GOT3 (cell line): ENCODE measurements at regions not wholly inside any gene's neighbourhood (a gene's known extent, or its start where the extent isn't known, plus 50 kb on each side); places are given as distances from the start of the nearest gene placed in this dataset.

Experiments
- DNase-seq: peaks from one replicate; lab custom pipeline; 2025; ENCODE audit warnings: mixed read lengths; lab: John Stamatoyannopoulos, UW

DNA sequence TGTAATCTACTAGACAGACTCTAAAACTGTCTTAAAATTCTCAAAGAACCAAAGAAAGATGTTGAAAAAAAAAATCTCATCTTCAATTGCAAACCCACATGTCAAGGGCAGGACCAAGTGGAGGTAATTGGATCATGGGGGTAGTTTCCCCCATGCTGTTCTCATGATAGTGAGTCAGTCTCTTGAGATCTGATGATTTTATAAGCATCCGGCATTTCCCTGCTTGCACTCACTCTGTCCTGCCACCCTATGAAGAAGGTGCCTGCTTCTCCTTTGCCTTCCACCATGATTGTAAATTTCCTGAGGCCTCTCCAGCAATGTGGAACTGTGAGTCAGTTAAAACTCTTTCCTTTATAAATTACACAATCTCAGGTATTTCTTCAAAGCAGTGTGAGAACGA lies 257.0 kb downstream of the HHIPL2 start:
- no peak for DNase-seq

DNA sequence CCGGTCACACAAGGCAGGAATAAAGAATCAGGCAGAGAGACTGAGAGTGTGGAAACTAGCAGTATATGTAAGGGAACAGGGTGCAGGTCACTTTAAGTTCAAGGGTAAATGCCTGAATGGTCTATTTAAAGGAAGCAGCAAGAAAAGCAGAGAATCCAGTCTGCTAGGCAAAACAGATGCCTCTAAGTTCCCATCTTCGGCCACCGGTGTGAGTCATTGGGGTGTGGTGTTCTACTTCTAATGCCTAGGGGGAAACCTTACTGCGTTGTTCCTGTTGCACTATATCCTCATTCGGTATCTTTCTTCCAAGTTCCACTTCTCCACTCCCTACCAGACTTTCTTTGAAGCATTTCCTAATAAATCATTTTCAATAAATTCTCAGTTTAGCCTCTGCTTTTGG lies 259.9 kb downstream of the HHIPL2 start:
- DNase-seq: no peak

GRCh38 chr1:222286011-222286410 lies 261.9 kb downstream of the HHIPL2 start:
- no peak for DNase-seq

DNA sequence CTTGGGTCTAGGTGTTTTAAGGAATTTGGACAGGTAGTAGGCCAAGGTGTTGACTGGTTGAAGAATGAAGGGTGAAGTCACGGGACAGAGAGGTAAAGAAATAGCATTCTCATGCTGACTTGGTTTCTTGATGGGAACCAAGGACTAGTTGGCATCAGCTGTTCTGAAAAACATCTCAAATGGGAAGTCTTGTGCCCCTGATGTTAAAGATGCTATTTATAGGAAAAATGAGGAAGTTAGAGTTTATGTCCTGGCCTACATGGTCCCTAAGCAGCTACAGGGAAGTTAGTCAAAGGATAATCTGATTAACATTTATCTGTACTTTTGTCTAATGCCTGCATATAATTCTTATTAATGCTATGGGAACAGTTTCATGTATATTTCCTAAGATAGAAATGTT lies 262.4 kb downstream of the HHIPL2 start:
- DNase-seq: no peak

DNA sequence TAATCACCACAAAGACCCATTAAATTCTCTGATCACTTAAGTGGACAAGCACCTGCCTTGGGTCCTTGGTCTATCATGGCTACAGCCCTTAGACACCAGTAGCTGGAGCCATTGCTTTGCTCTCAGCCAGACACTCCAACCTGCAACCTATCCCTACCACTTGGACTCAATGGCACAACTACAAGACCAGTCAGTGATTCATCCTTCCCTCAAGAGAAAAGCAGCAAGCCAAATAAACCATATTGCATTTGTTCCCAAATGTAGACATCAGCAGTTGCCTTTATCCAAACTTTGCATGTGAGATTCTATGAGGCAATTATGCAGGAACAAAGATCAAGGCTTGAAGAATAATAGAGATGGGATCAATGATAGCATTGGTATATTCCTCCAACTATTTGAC lies 263.4 kb downstream of the HHIPL2 start:
- no peak for DNase-seq

- no peak for DNase-seq
These were observed 264.6 kb downstream of the HHIPL2 start for GRCh38 chr1:222283147-222283768.

DNA sequence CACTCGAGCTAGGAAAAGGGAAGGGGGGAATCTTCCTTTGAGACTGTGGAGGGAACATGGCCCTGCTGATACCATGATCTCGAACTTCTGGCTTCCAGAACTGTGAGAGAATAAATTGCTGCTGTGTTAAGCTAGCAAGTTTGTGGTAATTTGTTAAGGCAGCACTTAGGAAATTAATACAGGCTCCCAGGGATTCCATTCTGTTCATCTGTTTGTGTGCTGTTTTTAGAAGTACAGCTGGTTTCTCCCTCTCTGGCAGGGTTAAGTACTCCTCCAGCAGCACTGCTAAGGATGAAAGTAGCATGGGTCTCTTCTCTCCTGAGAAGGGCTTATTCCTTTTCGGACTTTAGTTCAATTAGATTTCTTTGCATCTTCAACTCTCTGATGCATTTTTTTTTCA lies 268.3 kb downstream of the HHIPL2 start:
- no peak for DNase-seq

- no peak for DNase-seq
These were observed 269.4 kb downstream of the HHIPL2 start for GRCh38 chr1:222278501-222278900.

DNA sequence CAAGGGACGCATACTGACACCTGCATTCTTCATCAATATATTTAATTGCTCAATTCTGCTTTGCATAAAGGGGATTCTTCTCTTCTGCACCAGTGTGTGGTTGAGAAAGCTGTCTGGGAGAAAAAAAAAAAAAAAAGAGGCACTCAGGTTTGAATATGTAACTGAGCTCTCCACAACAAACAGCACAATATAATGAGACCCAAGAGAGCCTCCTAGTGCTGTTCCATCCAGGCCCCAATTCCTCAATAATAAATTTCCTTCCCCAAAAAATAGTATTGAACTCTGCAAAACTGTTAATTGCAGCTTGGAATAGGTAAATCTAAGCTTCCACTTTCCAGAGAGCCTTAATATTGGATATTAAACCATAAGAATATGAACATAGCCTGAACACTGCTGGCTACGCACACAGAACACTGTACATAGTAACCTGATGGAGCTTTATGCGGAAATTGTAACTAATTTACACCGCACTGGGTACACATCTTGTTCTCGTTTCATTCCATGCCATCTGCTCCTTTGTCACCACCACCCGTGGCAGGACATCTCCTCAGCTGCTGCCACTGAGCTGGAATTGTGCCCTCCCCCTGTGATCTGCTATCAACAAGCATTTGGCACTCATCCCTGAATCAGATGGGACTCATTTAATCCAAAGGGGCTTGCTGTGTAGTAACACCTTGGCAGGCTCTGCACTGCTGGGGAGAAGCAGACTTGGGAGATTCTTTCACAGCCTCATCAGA lies 272.0 kb downstream of the HHIPL2 start:
- DNase-seq: no peak

DNA sequence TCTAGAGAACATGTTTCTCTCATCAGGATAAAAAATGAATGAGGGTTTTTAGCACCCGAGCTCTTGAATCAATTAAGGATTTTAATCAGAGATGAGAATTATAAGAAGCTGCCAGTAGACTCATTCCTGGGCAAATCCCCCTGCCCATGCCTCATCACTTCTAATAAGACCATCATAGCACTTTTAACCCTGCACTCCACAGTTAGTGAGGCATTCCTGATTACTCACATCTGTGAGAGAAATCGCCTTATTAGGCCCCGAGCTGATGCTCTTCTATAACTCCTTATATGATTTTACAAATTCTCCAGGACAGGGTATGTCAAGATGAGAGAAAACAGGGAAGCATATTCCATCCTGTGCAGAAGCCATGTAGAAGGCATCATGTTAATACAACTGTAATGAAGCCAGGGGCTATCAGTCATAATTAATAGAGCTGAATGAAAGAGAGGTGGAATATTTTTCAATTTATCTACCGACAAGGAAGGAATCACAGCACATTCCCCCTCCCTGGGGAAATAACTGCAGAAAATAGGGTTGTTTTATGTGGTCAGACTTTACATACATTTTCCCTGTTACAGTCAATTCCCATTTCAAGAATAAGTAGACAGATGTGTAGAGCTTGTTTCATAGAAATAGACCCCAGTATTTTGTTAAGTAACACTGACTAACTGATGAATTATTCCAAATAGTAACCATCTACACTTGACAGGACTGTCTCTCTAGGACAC lies 272.7 kb downstream of the HHIPL2 start:
- DNase-seq: no peak

- no peak for DNase-seq
These were observed 281.4 kb downstream of the HHIPL2 start for GRCh38 chr1:222266223-222267196.

- no peak for DNase-seq
These were observed 284.1 kb downstream of the HHIPL2 start for GRCh38 chr1:222263791-222264190.

- no peak for DNase-seq
These were observed 290.9 kb downstream of the HHIPL2 start for GRCh38 chr1:222257027-222257426.

DNA sequence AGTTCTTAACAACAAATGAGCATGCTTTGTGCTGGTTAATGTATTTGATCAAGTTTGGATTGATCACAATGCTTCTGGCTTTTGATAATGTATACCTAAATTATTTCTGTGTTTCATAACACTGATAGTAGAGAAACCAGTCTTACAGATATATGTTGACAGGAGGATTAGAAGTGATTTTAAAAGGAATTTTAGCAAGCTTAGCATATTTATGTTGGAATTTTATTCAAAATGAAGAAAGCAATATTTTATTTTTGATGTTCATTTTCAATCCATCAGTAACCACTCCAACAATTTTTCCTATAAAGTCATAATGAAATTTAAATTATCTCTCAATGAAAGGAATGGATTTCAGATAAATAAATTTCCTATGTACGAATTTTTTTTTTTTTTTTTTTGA lies 291.8 kb downstream of the HHIPL2 start:
- no peak for DNase-seq

GRCh38 chr1:222252788-222253187 lies 295.1 kb downstream of the HHIPL2 start:
- DNase-seq: no peak

DNA sequence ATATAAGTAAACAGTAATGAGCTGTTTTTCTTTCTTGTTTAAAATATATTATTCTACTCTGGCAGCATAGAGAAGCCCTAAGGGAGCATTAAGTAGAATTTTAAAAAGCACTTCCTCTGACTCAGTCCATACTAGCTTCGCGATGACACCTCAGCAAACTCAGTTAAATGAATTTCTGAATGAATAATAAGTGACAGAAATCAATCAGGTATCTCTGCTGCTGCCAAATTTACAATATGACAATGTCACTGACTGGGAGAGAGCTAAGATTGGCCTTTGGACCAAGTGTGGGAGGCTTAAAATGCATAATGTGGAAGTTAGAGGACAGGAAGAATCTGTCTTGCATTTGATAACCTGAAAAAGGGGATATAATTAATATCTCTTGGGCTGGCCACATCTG lies 296.1 kb downstream of the HHIPL2 start:
- DNase-seq: no peak

GRCh38 chr1:222250376-222250775 lies 297.5 kb downstream of the HHIPL2 start:
- no peak for DNase-seq

GRCh38 chr1:222247811-222248310 lies 300.0 kb downstream of the HHIPL2 start:
- DNase-seq: no peak

- DNase-seq: no peak
These were observed 300.8 kb downstream of the HHIPL2 start for GRCh38 chr1:222247081-222247480.

GRCh38 chr1:222243902-222244301 lies 304.0 kb downstream of the HHIPL2 start:
- no peak for DNase-seq

DNA sequence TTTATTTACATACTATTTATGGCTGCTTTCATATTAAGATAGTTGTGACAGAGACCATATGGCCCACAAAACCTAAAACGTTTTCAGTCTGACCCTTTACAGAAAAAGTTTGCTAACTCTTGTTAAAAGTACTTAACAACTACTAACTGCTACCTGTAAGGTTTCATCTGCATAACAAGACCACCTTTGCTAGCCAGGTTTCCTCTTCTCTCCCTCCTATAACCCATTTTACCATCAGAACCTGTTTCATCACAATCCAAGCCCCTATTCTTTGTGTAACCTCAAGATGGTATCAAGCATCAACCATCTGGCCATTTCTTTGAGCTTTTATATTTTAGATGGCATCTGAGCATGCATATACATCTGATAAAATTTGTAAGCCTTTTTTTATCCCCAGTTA lies 305.4 kb downstream of the HHIPL2 start:
- no peak for DNase-seq

DNA sequence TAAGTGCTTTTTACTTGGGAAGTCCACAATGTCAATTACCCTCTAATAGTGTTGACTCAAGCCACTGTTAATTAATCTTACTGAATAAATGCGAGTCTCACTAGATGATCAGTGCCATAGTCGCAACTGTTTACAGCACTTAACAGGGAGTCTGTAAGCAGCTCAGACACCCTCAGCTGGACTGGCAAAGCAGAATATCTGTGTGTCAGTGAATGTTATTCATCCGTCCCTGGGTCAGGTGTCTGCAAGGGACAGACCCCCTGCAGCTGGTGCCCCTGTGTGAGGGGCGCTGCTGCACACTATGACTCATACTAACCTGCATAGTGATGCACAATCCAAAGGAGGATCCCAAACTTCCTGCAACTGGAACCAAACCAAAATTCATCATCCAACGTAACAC lies 306.5 kb downstream of the HHIPL2 start:
- no peak for DNase-seq
